SK-N-SH (cell line): ENCODE measurements at regions not wholly inside any gene's neighbourhood (a gene's known extent, or its start where the extent isn't known, plus 50 kb on each side); places are given as distances from the start of the nearest gene placed in this dataset.
"Not testable (repeated sequence)": the region's sequence is repeated elsewhere in the genome, so short reads cannot be mapped to it uniquely, and the experiment has no call there.

ENCODE experiments used
- CTCF ChIA-PET: fragments of 300-600, 350-600 bp; formaldehyde crosslinking; extraction: SDS; loops from one replicate; lab custom pipeline; 2021; lab: Yijun Ruan, JAX
- POLR2A ChIA-PET: fragments of 350-600 bp; sonication (Branson Sonifier 250); formaldehyde crosslinking; extraction: SDS; loops from one replicate; lab custom pipeline; 2020; ENCODE audit warnings: antibody characterized with exemption, inconsistent platforms; lab: Yijun Ruan, JAX
- DNase-seq: peaks from one replicate; pipeline ENCODE4 v3.0.0; 2012
- H2AFZ ChIP-seq: fragments of 200-600 bp; sonication (generic); 2 replicates; pipeline ENCODE4 v1.8.1; 2016; ENCODE audit warnings: antibody characterized with exemption, mild to moderate bottlenecking, low read depth
- H3F3A ChIP-seq: fragments of 200-600 bp; sonication (generic); replicated peaks from 2 replicates; pipeline ENCODE3; 2016; ENCODE audit warnings: antibody characterized with exemption, mild to moderate bottlenecking; ENCODE audit not compliant: insufficient read depth
- H3K27ac ChIP-seq, 2 experiments: fragments of 200-500 bp in 1 of 2; fragments of 200-600 bp in 1 of 2; sonication (Bioruptor generic) in 1 of 2; sonication (generic), shearing (Covaris generic) in 1 of 2; 2 replicates each; pipeline versions ENCODE4 v1.5.1 to v1.6.1; 2014 to 2016; ENCODE audit warnings: low read depth in 2 of 2, inconsistent platforms in 1 of 2, low read length in 1 of 2, mild to moderate bottlenecking in 1 of 2, mixed read lengths in 1 of 2
- H3K27me3 ChIP-seq: fragments of 200-600 bp; sonication (generic), shearing (Covaris generic); 2 replicates; pipeline ENCODE4 v1.6.1; 2016; ENCODE audit warnings: mixed run types; ENCODE audit not compliant: insufficient read depth
- H3K36me3 ChIP-seq, 2 experiments: fragments of 200-500 bp in 1 of 2; fragments of 200-600 bp in 1 of 2; sonication (Bioruptor generic) in 1 of 2; sonication (generic) in 1 of 2; replicated peaks in 1 of 2; 2 replicates each; pipeline versions ENCODE3 to v1.5.1; 2014 to 2016; ENCODE audit warnings: low read length in 1 of 2, mild to moderate bottlenecking in 1 of 2; ENCODE audit not compliant: insufficient read depth in 2 of 2, control insufficient read depth in 1 of 2
- H3K4me1 ChIP-seq, 2 experiments: fragments of 200-500 bp in 1 of 2; fragments of 200-600 bp in 1 of 2; sonication (Bioruptor generic) in 1 of 2; sonication (generic), shearing (Covaris generic) in 1 of 2; 2 replicates each; pipeline versions ENCODE4 v1.5.1 to v1.6.1; 2014 to 2016; ENCODE audit warnings: low read depth in 1 of 2, low read length in 1 of 2, mixed run types in 1 of 2; ENCODE audit not compliant: insufficient read depth in 2 of 2, control insufficient read depth in 1 of 2
- H3K4me2 ChIP-seq: fragments of 200-600 bp; sonication (generic), shearing (Covaris generic); 2 replicates; pipeline ENCODE4 v1.6.1; 2017; ENCODE audit warnings: mixed run types
- H3K4me3 ChIP-seq, 2 experiments: fragments of 200-500 bp in 1 of 2; fragments of 200-600 bp in 1 of 2; sonication (Bioruptor generic) in 1 of 2; sonication (generic), shearing (Covaris generic) in 1 of 2; 2 replicates each; pipeline versions ENCODE4 v1.5.1 to v1.8.1; 2014 to 2016; ENCODE audit warnings: low read depth in 2 of 2, inconsistent platforms in 1 of 2, low read length in 1 of 2, mild to moderate bottlenecking in 1 of 2, mixed read lengths in 1 of 2, moderate library complexity in 1 of 2
- H3K79me2 ChIP-seq: fragments of 200-600 bp; sonication (generic); 2 replicates; pipeline ENCODE4 v1.8.1; 2017; ENCODE audit warnings: mild to moderate bottlenecking; ENCODE audit not compliant: insufficient read depth
- H3K9ac ChIP-seq: fragments of 200-600 bp; sonication (generic); 2 replicates; pipeline ENCODE4 v1.6.1; 2017; ENCODE audit warnings: mixed run types
- H3K9me2 ChIP-seq: fragments of 200-600 bp; sonication (generic); 2 replicates; pipeline ENCODE4 v1.6.1; 2017; ENCODE audit warnings: mixed run types
- H3K9me3 ChIP-seq: fragments of 200-600 bp; sonication (generic); 2 replicates; pipeline ENCODE4 v1.6.1; 2017; ENCODE audit warnings: mixed run types, mild to moderate bottlenecking, moderate library complexity
- H4K20me1 ChIP-seq: fragments of 200-600 bp; sonication (generic); 2 replicates; pipeline ENCODE4 v1.6.1; 2017; ENCODE audit warnings: mild to moderate bottlenecking, mixed run types; ENCODE audit not compliant: insufficient read depth
- CTCF ChIP-seq: fragments of 200-600 bp; sonication (generic); IDR thresholded peaks from 2 replicates; pipeline ENCODE4 v1.6.1; 2017; ENCODE audit warnings: antibody characterized with exemption, mild to moderate bottlenecking, moderate library complexity
- ELF1 ChIP-seq: IDR thresholded peaks from 2 replicates; pipeline ENCODE4 v1.4.0; 2012
- FOSL2 ChIP-seq: IDR thresholded peaks from 2 replicates; pipeline ENCODE4 v1.4.0; 2012; ENCODE audit warnings: low read depth, mild to moderate bottlenecking, moderate library complexity, borderline replicate concordance
- JUND ChIP-seq: IDR thresholded peaks from 2 replicates; pipeline ENCODE4 v1.4.0; 2012
- POLR2AphosphoS5 ChIP-seq: IDR thresholded peaks from 2 replicates; pipeline ENCODE4 v1.6.1; 2012; ENCODE audit warnings: low read depth, low read length
- TEAD4 ChIP-seq: IDR thresholded peaks from 2 replicates; pipeline ENCODE4 v1.4.0; 2012; ENCODE audit warnings: mild to moderate bottlenecking, borderline replicate concordance; ENCODE audit not compliant: insufficient read depth
- USF2 ChIP-seq: fragments of 150-350 bp; IDR thresholded peaks from 2 replicates; pipeline ENCODE4 v1.6.1; 2017; ENCODE audit warnings: antibody characterized with exemption, low read length, low read depth, borderline replicate concordance
- WGBS: methylation state at CpG from one replicate; pipeline ENCODE4 v1.1.6; 2017; ENCODE audit warnings: low lambda C conversion rate; 5-methylcytosine and 5-hydroxymethylcytosine counted together
- TF ChIP-seq, protein P1 (sequence below): IDR thresholded peaks from 2 replicates; pipeline ENCODE4; 2012

GRCh38 chr15:75776871-75777610, 64.4 kb upstream of the CSPG4 start:
- Histone ChIP-seq H3K27ac (0 out of 4 replicates have a peak overlapping the region, but pooled peaks of 1 of the 2 experiments have one; percentile 16), H3K4me2 (peak overlapping the region; percentile 25; the same call in 1 of the 2 replicates), H3F3A (peaks cover 12% of the 10 kb centered on the region), H3K27me3 (peaks cover 22% of the 10 kb centered on the region; the same call in 1 of the 2 replicates)
- H2AFZ ChIP-seq, H3K9ac ChIP-seq, DNase-seq, H3K9me3 ChIP-seq, H3K79me2 ChIP-seq, H3K4me3 ChIP-seq, H4K20me1 ChIP-seq, POLR2A ChIA-PET, H3K36me3 ChIP-seq, H3K9me2 ChIP-seq, H3K4me1 ChIP-seq: not testable (repeated sequence)
- TF ChIP-seq, protein P1, sequence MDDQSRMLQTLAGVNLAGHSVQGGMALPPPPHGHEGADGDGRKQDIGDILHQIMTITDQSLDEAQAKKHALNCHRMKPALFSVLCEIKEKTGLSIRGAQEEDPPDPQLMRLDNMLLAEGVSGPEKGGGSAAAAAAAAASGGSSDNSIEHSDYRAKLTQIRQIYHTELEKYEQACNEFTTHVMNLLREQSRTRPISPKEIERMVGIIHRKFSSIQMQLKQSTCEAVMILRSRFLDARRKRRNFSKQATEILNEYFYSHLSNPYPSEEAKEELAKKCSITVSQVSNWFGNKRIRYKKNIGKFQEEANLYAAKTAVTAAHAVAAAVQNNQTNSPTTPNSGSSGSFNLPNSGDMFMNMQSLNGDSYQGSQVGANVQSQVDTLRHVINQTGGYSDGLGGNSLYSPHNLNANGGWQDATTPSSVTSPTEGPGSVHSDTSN = 0 out of 2 replicates have a peak, but pooled peaks have one; percentile 29
- CTCF ChIA-PET = interaction anchor here (1.0 to 2.8 kb wide), 3 partner anchors 9 to 92 kb away, joined by 3 to 14 read pairs (median 5); no protein-coding TSS in a partner anchor

DNA sequence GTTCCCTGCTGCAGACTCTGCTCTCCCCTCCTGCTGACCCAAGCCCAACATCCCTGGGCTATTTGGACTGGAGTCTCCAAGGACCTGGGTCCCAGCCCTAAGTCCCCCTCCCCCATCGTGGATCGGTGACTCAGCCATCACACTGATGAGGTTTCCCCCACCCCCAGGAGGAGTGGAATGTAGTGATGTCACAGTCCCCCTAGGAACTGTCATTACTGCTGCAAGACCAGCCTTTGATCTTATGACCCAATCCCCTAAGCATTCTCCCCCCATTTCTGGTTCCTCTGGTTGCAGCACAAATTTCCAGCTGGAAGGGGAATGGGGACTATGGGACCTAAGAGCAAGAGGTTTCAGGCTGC, 63.4 kb upstream of the CSPG4 start:
- 31% methylated on average over 2 of the region's 2 CpGs for WGBS
- ChIA-PET CTCF (interaction anchor here (1.7 to 2.8 kb wide), 2 partner anchors 10 to 91 kb away, joined by 5 to 14 read pairs; no protein-coding TSS in a partner anchor), POLR2A (no interaction called here)
- Histone ChIP-seq H3K27ac (no peak overlapping the region), H3K4me3 (no peak overlapping the region), H3K9me2 (no peaks in the 10 kb centered on the region), H3K4me2 (peak overlapping the region; percentile 25), H3K27me3 (peaks cover 21% of the 10 kb centered on the region; the same call in 1 of the 2 replicates), H3K79me2 (no peaks in the 10 kb centered on the region), H3F3A (peaks cover 12% of the 10 kb centered on the region), H4K20me1 (no peaks in the 10 kb centered on the region), H2AFZ (no peak overlapping the region), H3K36me3 (no peaks in the 10 kb centered on the region), H3K9me3 (no peaks in the 10 kb centered on the region), H3K4me1 (peaks cover 0 to 7% of the 10 kb centered on the region in 2 experiments; a peak in 2 of 4 replicates), H3K9ac (no peak overlapping the region)
- no peak for DNase-seq
- no peak for TF ChIP-seq TEAD4
- no peak for TF ChIP-seq USF2
- 0 out of 2 replicates have a peak, but pooled peaks have one; percentile 18 for TF ChIP-seq JUND
- no peak for TF ChIP-seq ELF1
- 0 out of 2 replicates have a peak, but pooled peaks have one; percentile 13 for TF ChIP-seq FOSL2
- no peak for TF ChIP-seq POLR2AphosphoS5
- no peak for TF ChIP-seq CTCF
